PFSK-1 (cell line): ENCODE measurements at regions not wholly inside any gene's neighbourhood (a gene's known extent, or its start where the extent isn't known, plus 50 kb on each side); places are given as distances from the start of the nearest gene placed in this dataset.

Source experiments
- POLR2AphosphoS5 ChIP-seq: IDR thresholded peaks from 2 replicates; pipeline ENCODE4 v1.6.1; 2012; ENCODE audit warnings: low read depth, mild to moderate bottlenecking, control low read depth, low read length, moderate library complexity
- REST ChIP-seq, 2 experiments: IDR thresholded peaks; 2 replicates each; pipeline versions ENCODE4 v1.6.1 to v1.8.0; 2011 to 2012; ENCODE audit warnings: low read depth in 2 of 2, low read length in 2 of 2, control low read depth in 1 of 2, inconsistent platforms in 1 of 2, mild to moderate bottlenecking in 1 of 2, moderate library complexity in 1 of 2; ENCODE audit not compliant: insufficient read depth in 1 of 2
- SIN3A ChIP-seq: IDR thresholded peaks from 2 replicates; pipeline ENCODE4 v1.6.1; 2012; ENCODE audit warnings: mild to moderate bottlenecking, low read length, moderate library complexity, borderline replicate concordance; ENCODE audit not compliant: insufficient read depth

- TF ChIP-seq REST (IDR thresholded peaks at IDR 0.05; ENCODE audit: insufficient read depth in 1 of 2, low read depth in 2 of 2, low read length in 2 of 2) (no peak), POLR2AphosphoS5 (no peak), SIN3A (no peak)
These were observed 861.0 kb downstream of the USP25 start for GRCh38 chr21:16590641-16591292.
